ENCODE measurements at regions not wholly inside any gene's neighbourhood (a gene's known extent, or its start where the extent isn't known, plus 50 kb on each side); places are given as distances from the start of the nearest gene placed in this dataset.

DNA sequence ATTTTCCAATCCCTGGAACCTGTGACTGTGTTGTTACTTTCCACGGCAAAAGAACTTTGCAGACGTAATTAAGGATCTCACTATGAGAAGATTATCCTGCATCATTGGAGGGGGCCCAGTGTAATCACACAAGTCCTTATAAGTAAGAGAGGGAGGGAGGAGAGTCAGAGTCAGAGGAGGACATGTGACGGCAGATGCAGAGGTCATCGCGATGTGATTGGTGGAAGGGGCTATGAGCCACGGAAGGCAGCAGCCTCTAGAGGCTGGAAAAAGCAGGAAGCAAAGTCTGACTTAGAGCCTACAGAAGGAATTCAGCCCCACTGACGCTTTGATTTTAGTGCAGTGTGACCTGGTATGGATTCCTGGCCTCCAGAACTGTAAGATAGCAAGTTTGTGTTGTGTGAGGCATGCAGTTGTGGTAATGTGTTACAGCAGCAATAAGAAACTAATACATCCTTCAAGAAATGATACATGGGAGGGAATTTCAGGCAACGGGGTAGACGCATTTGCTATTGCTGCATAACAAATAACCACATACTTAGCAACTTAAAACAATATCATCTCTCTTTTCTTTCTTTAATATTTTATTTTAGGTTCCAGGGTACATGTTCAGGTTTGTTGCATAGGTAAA lies 112.7 kb upstream of the SERPINE2 start:
- TF ChIP-seq POLR2A (IDR thresholded peaks at IDR 0.05), result no peak
- TF ChIP-seq, protein P1, sequence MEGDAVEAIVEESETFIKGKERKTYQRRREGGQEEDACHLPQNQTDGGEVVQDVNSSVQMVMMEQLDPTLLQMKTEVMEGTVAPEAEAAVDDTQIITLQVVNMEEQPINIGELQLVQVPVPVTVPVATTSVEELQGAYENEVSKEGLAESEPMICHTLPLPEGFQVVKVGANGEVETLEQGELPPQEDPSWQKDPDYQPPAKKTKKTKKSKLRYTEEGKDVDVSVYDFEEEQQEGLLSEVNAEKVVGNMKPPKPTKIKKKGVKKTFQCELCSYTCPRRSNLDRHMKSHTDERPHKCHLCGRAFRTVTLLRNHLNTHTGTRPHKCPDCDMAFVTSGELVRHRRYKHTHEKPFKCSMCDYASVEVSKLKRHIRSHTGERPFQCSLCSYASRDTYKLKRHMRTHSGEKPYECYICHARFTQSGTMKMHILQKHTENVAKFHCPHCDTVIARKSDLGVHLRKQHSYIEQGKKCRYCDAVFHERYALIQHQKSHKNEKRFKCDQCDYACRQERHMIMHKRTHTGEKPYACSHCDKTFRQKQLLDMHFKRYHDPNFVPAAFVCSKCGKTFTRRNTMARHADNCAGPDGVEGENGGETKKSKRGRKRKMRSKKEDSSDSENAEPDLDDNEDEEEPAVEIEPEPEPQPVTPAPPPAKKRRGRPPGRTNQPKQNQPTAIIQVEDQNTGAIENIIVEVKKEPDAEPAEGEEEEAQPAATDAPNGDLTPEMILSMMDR (IDR thresholded peaks at IDR 0.05), result no peak
- no peak for TF ChIP-seq POLR2AphosphoS5 (IDR thresholded peaks at IDR 0.05)
- no peak for TF ChIP-seq EP300 (IDR thresholded peaks at IDR 0.05)

All from gastroesophageal sphincter (tissue), 3 donors.